NCI-H82 (cell line): ENCODE measurements at regions not wholly inside any gene's neighbourhood (a gene's known extent, or its start where the extent isn't known, plus 50 kb on each side); places are given as distances from the start of the nearest gene placed in this dataset.
A peak's percentile ranks its signal among the peaks of the same experiment; 100 is the strongest.

Experiments
- DNase-seq: peaks from one replicate; lab custom pipeline; 2025; lab: John Stamatoyannopoulos, UW

- DNase-seq: peak; percentile 80
These were observed 164.9 kb downstream of the DHX15 start for GRCh38 chr4:24419181-24420034.

GRCh38 chr4:24417206-24417605 lies 167.1 kb downstream of the DHX15 start:
- no peak for DNase-seq

- peak; percentile 45 for DNase-seq
These were observed 168.1 kb downstream of the DHX15 start for GRCh38 chr4:24416293-24416692.

- DNase-seq: peak; percentile 81
These were observed 171.0 kb downstream of the DHX15 start for GRCh38 chr4:24413311-24413784.

GRCh38 chr4:24411806-24412205 lies 172.5 kb downstream of the DHX15 start:
- no peak for DNase-seq

- no peak for DNase-seq
These were observed 173.1 kb downstream of the DHX15 start for GRCh38 chr4:24411299-24411698.

GRCh38 chr4:24408640-24409039 lies 175.7 kb downstream of the DHX15 start:
- no peak for DNase-seq

- DNase-seq: no peak
These were observed 178.4 kb downstream of the DHX15 start for GRCh38 chr4:24405926-24406325.

GRCh38 chr4:24405341-24405740 lies 179.0 kb downstream of the DHX15 start:
- DNase-seq: no peak

- no peak for DNase-seq
These were observed 180.1 kb downstream of the DHX15 start for GRCh38 chr4:24404281-24404680.

GRCh38 chr4:24403265-24403664 lies 181.1 kb downstream of the DHX15 start:
- DNase-seq: no peak

- no peak for DNase-seq
These were observed 183.8 kb downstream of the DHX15 start for GRCh38 chr4:24400537-24400936.

GRCh38 chr4:24396988-24397387 lies 187.4 kb downstream of the DHX15 start:
- no peak for DNase-seq

- DNase-seq: no peak
These were observed 188.4 kb downstream of the DHX15 start for GRCh38 chr4:24395937-24396336.

- DNase-seq: no peak
These were observed 190.3 kb downstream of the DHX15 start for GRCh38 chr4:24394041-24394440.

GRCh38 chr4:24392613-24393012 lies 191.7 kb downstream of the DHX15 start:
- DNase-seq: no peak

- no peak for DNase-seq
These were observed 202.0 kb downstream of the DHX15 start for GRCh38 chr4:24382381-24382780.

- DNase-seq: no peak
These were observed 203.2 kb downstream of the DHX15 start for GRCh38 chr4:24380957-24381665.

GRCh38 chr4:24373704-24374103 lies 210.7 kb downstream of the DHX15 start:
- DNase-seq: no peak

GRCh38 chr4:24372881-24373280 lies 211.5 kb downstream of the DHX15 start:
- no peak for DNase-seq

GRCh38 chr4:24372341-24372740 lies 212.0 kb downstream of the DHX15 start:
- DNase-seq: peak; percentile 6

GRCh38 chr4:24370421-24370820 lies 213.9 kb downstream of the DHX15 start:
- peak; percentile 2 for DNase-seq

- no peak for DNase-seq
These were observed 214.8 kb downstream of the DHX15 start for GRCh38 chr4:24369507-24370029.
